NCI-H748 (cell line): ENCODE measurements at regions not wholly inside any gene's neighbourhood (a gene's known extent, or its start where the extent isn't known, plus 50 kb on each side); places are given as distances from the start of the nearest gene placed in this dataset.

Source experiments
- DNase-seq: peaks from one replicate; lab custom pipeline; 2025; ENCODE audit not compliant: unreplicated experiment; lab: John Stamatoyannopoulos, UW

DNA sequence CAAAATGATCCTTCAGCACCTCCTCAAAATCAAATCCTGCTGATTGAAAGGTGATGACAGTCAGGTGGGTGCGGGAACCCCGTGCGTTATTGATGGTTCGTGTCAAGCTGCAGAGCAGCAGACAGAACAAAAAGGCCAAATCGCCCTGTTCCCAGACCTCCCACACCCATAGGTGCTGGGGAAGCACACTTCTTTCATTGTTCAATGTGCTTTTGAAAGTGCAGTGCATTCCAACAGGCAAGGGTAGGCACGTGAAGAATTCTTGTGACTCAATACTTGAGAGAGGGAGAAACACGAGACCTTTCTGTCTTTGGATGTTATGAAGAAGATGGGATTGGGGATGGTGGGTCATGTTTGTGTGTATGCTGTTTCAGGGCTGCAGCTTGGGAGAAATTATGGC, 514.0 kb downstream of the MCTP2 start:
- DNase-seq: no peak

DNA sequence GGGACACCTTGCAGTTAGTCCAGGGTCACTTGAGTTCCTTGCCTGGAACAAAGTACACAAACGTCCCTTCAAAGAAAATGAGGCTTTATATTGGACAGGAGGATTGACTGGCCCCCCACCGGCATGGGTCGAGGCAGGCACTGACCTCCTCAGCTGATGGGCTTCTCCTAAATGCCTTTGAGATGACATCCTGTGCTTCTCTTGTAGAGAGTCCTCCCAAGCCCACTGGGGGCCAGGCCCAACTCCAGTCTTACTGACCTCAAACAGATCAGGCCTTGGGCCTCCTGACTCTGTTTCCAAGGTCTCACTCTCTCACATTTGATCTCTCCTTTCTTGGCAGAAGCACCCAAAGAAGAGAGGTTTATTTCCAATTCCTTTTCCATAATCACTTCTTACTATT, 516.1 kb downstream of the MCTP2 start:
- DNase-seq: no peak

DNA sequence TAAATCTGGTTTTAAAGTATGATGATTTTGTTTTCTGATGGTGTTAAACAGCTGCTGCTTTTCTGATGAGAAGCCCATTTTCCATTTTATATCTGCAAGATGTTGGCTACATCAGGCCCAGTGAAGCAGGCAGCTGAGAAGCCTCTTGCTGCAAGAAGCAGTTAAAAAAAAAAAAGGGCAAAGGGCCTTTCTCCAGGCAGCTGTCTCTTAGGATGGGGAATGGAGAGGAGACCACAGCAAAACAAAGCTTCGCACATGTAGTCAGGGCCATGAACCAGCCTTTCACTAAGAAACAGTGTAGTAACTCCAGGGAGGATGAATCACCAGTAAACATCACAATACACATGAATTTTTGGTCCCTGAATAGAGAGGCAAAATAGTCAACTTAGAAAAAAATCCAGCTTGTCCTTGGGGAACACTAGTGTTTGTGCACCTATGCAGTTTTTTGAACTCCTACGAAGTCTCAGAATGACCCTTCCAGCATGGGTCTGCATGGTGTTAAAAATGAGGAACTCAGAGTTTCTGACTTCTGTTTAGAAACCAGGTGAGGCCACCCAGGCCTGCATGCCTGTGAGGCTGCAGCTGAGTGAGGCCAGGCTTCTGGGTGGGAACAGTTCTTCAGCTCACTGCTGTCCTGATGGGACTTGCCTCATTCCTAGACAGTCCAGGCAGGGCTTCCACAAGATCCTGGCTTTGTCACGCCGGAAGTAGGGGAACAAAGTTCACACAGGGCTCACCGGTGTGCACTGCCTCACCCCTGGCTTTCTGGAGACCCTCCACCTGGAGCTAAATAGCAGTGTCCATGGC, 518.7 kb downstream of the MCTP2 start:
- DNase-seq: no peak

DNA sequence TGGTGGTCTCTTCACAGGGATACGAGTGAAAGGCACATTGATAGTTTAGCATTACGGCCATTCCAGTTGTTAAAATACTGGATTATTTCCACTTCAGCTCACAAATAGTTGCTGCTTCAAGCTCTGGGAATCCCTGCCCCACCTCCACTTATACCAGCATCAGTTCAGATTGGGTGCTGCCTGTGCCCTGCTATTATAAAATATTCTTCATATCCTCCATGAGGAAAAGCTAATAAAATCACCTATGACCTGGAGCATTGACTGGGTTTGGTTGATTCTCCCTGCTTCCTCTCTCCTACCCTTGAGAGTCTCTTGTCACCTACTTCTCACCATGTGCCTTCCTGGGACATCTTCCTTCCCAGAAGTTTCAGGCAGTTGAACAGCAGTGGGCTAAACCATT, 529.0 kb downstream of the MCTP2 start:
- no peak for DNase-seq

DNA sequence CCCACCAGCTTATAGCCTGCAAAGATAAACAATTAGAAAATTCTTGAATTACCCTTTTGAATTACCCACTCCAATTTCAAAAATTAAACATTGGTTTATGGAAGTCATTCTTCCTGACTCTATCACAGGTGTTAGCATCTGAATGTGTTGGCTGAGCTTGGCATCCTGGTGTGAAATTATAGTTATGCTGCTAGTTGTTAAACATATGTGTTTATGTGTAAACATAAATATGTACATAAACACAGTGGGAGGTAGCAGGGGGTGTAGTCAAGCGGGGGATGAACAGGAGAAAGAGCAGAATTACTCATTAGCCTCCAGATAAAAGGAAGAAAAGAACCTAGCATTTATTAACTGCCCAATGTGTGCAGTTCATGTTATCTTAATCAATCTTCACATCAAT, 530.2 kb downstream of the MCTP2 start:
- peak; percentile 31 for DNase-seq

DNA sequence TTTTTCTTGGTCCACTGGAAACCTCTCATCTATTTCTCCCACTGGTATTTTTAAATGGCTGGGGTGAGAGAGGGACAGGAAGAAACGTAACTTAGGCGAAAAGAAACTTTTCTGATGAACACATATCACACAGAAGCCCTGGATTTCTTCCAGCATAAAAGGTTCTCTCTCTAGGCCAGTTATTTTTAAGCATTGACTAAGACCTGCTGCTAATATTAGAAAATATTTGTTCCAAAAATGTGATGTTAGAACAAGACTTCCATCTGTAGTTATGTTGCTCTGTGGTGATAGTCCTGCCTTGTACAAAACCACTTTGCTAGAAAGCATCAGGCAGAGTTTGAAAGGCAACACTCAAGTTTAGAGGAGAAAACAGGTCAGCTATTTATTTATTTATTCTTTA, 537.7 kb downstream of the MCTP2 start:
- DNase-seq: no peak

DNA sequence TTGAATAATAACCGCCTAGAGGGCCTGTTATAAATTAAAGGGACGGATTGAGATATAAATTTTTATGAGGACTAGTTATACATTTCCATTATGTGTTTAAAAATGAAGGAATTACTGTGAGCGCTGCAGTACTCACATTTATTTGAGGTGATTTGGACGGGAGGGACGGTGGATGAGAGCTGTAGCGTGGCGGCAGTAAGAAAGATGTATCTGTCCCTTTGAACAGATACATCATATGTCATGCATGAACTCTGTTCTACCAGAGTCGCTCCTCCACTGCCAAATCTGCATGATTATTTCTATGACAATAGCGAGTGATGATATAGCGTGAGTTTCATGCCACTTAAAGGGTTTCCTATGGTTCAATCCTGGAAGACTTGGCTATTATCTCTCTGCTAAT, 538.8 kb downstream of the MCTP2 start:
- no peak for DNase-seq

DNA sequence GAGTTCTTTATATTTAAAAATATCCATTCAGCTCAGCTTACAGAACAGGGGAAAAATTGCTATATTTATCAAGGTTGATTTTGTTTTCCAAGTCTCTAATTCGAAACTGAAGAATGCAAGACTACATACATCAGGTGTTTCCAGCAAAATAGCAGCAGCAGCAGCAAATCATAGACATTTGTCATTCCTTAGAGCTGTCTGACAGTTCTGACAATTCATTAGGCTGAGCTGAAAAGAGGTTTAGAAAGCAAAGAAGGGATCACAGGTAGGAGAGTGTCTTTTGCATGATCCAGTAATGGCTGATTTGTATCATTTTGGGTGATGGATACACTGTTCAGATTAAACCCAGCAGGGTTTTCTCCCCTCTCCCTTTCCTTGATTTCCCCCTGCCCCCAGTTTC, 545.7 kb downstream of the MCTP2 start:
- DNase-seq: no peak

DNA sequence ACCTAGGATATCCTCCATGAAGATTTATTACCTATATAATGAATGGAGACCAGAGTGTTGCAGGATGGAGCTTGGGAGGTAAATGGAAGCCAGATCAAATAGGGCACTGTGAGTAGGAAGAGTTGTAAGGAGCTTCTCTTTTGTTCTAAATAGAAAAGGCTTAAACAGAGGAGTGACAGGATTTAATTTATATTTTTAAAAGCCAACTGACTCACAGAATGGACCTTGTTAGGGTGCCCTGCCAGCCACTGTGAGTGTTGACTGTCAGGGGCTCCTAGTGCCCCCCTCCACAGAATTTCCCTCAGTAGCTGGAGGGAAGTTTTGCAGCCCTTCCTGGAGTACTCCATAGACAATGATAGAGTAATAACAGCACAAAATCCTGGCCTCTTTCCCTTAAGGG, 547.5 kb downstream of the MCTP2 start:
- no peak for DNase-seq

DNA sequence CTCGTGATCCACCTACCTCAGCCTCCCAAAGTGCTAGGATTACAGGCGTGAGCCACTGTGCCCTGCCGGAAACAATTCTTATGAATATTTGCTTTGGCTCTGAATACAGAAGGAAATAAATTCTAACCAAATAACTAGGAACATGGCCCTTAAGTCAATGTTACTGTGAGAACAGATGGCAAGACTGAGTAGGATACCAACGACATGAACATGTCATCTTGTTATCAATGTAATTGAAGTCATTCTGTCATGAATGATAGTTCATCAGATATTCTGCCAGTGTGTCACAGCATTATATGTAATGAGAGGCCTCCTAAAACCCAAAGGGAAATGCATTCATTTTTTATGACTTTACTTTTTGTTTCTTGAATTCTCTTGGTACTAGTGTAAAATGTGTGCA, 548.8 kb downstream of the MCTP2 start:
- DNase-seq: no peak

DNA sequence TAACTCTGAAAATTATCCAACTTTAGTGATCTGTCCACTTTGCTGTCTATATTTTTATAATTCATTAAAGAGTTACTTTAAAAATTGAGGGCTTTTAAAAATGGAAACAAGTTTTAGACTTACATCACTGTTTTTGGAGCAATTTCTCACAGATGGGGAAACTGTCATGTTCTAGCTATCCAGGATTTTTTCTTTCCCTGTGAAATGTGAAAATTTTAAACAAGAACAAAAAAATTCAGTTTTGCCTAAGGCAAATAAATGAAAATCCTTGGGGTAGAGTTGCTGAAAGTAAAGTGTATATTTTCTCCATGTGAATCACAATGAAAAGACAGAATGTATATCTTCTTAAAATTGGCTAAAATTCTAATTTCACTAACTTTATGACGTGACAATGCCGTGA, 553.7 kb downstream of the MCTP2 start:
- DNase-seq: no peak

DNA sequence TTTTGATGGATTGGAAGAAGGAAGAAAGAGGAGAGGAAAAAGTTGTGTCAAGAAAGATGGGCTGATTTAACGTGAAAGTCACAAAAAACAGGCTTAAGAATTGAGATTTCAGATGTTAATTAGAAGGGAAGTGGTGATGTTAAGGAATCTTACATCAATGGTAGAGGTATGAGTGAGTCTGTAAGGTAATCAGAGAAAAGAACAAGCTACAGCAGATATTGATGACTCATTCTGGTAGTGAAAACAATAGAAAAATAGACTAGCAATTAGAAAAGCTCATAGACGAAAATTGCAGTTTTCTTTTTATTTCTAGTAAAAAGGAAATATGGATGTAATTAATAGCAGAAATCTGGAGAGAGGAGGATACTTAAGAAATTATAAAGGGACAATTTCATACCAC, 559.6 kb downstream of the MCTP2 start:
- DNase-seq: no peak

DNA sequence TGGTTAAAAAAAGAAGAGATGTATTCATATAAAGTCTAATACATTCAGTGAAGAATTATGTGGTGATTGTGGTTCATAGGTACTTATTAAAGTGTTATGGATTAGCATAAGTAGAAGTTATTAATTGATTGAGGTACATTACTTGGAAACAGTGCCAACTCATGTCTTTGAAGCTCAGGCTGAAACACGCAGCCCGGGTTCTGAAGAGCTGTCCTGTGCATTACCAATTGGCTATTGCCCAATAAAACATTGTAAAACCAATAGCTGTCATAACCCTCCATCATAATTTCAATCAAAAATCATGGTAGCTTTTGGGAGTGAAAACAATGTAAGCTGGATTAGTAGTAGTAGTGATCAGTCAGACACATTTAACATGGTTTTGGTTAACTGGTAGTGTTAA, 560.1 kb downstream of the MCTP2 start:
- DNase-seq: no peak

DNA sequence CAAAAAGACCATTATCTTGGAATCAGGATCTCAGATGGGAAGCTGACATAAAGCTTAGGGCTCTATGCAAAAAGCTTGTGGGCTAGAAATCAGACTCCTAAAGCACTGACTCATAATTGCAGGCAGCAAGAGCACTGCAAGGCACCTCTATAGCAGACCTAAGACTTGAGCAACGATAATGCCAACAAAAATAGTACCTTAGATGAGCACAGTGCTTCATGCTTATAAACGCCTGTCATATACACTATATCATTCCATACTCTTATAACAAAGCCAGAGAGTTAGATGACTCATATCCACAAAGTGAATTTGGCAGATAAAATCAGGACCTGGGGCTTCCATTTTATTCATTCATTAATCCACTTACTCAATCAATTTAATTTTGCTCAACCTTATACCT, 560.8 kb downstream of the MCTP2 start:
- DNase-seq: no peak

DNA sequence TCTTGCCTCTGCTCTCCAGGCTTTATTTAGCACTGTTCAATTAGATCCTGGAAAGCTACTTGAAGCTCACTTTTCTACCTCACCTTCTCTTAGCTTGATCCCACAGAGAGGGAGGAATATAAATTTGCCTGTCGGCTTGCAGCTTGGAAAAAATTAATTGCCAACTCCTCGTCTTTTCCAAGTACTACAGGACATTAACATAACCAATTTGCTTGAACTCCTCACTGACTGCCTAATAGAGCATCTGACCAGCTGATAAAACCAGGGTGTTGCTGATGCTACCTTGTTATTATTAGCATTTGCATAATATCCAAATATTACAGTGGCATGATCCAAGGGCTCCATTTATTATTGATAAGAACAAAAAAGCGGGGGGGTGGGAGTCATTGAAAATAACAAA, 561.8 kb downstream of the MCTP2 start:
- DNase-seq: no peak

DNA sequence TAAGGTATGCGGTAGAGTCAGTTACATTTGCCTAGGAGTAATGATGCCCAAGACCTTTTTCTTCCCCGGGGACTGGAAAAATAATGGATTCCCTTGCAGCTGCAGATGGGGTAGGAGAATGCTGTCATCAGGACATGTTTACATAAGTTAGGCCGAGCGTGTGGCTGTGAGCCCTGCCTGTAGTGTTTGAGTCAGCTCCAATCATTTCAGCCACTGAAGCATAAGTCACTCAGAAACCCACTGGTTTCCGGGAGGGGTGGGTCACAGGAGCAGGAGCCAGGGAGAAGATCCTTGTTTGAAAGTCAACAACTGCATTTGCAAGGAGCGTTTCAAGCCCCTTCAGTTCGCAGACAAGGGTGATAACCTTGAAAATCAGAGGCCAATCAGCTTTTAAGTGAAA, 562.3 kb downstream of the MCTP2 start:
- DNase-seq: peak; percentile 1

DNA sequence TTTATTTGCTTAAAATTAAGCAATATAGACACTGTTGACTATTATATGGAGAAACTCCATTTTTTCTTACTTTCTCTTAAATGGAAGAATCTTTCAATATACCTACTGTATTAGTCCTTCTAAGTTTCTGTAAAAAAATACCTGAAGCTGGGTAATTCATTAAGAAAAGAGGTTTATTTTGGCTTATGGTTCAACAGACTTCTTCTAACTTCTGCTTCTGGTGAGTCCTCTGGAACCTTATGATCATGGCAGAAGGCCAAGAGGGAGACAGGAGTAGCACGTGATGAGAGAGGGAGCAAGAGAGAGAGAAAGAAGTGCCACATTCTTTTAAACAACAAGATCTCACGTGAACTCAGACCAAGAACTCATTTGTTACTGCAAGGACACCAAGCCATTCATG, 573.3 kb downstream of the MCTP2 start:
- DNase-seq: no peak

DNA sequence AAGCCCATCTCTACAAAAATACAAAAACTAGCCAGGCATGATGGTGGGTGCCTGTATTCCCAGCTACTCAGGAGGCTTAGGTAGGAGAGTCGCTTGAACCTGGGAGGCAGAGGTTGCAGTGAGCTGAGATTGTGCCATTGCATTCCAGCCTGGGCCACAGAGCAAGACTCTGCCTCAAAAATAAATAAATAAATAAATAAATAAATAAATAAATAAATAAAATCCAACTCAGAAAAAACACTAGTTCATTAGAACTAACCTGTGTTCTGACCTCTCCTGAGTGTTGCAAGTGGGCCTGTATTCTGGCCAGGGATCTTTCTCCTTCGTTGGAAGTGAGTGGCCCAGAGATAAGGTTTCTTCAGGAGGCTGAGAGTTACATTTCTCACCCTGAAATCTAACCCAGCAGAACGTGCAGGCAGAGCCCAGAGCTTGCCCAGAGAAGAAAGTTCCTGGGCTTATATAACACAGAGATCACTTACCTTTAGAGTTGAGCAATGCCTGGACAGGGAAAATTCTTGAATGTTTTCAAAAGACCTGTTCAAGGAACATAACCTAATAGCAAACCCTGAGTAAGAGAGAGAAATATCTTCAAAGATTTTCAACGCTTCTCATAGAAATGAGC, 583.9 kb downstream of the MCTP2 start:
- DNase-seq: no peak

DNA sequence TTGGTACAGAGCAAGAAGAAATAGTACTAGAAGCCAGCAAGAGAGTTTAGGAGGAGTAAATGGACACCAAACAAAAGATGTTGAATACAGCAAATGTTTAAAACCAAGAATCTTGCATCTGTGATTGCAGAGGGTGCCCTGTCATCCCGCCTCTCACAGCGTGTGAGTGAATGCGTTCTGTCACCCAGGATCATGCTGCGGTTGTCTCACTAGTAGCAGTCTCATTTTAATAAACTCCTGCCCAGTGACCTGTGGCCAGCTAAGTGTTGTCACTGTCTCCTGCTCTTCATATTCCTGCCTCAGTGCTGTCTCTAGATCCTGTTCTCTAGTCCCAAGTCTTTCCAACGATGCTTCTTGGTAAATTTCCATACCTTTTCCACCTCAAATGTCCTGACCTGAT, 584.6 kb downstream of the MCTP2 start:
- no peak for DNase-seq

DNA sequence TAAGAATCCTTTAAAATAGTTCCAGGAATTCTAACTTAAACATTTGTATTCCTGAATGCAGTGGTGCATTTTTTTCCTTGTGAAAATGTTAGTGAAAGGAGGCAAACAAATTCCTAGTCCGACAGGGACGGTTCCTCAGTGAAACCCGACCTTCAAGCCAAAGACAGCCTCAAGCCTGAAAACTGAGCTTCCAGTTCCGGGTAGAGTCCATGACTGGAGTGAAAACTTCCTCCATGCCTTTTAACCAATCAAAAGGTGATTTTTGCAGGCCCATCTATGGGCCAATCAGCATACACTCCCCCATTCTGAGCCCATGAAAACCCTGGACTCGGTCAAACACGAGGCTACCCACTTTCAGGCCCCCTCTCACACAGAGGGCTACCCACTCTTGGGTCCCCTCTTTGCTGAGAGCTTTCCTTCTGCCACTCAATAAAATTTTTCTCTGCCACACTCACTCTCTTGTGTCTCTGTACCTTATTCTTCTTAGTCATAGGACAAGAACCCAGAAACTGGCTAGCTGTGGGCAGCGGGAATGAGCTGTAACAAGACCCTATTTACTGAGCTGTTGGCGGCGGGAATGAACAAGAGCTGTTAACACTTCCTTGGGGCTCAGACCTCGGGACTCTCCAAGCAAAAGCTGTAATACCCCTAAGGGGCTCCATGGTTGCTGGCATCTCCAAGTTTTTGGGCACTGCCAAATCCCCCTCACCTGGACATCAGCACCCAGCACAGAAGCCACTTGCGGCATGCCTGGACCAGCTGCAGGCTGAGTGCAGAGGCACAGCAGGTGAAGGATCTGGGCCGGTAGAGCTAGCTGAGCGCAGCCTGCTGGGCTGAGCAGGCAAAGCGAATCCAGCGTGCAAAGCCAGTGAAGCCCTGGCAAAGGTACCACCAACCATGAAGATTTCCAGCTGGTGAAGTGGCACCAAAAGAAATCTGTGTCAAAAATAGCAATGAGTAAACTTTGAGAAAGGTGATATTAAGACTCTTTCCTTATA, 598.8 kb downstream of the MCTP2 start:
- no peak for DNase-seq

DNA sequence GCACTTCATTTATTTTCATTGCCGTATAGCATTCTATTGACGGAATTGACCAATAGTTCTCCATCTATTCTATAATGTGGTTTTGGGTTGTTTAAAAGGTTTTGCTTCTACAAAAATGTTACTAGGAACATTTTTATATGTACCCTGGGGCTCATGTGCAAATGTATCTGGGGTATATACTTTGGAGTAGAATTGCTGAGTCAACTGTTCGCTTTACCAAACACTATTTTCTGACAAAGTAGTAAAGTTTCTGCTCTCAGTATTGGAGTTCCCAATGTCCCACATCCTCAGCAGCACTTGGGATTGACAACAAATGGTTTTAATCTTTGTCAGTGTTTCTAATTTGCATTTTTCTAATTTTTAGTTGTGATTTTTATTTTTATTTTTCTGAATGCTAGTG, 602.6 kb downstream of the MCTP2 start:
- no peak for DNase-seq

DNA sequence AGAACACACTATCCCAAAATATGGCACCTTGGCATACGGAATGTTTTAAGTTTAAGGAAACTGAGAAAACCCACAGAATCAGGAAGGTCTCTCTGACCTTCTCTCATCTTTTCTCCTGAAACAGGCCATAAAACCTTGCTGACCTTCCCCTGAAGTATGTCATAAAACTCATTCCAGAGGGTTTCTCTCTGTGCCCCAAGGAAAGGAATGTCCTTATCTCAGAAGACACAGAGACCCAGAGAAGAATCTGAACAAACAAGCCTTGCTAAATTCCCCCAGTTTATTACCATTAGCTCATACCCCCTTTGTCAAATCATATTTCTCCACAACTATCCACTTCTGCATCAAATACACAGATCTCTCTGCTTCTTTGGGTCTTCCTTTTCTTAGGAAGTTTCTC, 603.1 kb downstream of the MCTP2 start:
- no peak for DNase-seq
